ENCODE measurements at regions not wholly inside any gene's neighbourhood (a gene's known extent, or its start where the extent isn't known, plus 50 kb on each side); places are given as distances from the start of the nearest gene placed in this dataset.
"Not testable (repeated sequence)": the region's sequence is repeated elsewhere in the genome, so short reads cannot be mapped to it uniquely, and the experiment has no call there.

DNA sequence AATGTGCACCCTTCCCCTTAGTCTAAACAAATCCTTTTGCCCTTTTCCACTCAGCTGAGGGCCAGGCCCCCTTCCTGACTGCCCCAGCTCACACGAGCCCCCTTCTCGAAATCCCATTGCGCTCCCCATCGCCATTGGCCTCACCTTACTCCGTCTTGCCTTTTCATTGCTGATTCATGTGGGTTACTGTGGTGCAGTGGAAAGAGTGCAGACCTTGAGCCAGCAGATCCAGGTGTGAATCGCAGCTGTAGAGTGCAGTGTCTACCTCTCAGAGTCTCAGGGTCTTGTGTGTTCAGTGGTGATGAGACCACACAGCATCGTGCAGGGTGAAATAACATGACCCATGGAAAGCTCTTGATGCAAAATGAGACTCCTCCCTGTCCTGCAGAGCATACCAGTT lies 132.4 kb upstream of the APCDD1 start:
- no peak for DNase-seq (ENCODE audit: low read depth in 3 of 3, low spot score in 2 of 3)

DNA sequence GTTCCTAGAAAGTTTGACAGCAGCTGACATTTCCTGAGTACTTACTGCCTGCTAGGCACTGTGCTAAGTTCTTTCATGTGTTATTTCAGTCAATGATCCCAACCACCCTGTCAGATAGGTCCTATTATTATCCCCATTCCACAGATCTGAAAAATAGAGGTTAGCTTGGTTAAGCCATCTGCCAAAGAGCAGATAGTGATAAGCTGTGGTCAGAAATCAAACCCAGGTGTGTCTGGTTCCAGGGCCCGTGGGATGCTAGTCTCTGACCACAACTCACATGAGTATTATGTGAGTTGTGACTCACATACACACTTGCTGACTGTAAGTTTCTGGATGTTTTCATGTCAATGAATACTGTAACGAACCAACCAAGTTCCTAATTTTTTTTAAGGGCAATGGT lies 132.0 kb upstream of the APCDD1 start:
- DNase-seq (ENCODE audit: low read depth in 3 of 3, low spot score in 2 of 3) = no peak

DNA sequence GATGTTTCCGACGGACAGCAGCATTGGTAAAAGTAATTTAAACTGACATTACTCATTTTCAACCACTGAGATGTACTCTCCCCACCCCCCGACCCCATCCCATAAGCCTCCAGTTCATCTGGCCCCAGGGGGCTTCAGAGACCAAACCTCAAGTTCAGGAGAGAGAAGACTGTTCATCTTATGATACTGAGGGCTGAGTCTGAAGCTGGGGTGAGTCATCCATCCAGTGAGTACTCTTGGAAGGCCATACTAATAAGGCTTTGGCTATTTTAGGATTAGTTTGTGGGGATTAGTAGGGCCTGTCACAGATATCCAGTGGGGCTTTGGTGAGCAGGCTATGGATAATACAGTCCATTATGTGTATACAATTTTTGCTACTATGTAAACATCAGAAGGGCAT lies 125.3 kb upstream of the APCDD1 start:
- DNase-seq (ENCODE audit: low read depth in 3 of 3, low spot score in 2 of 3) = no peak

DNA sequence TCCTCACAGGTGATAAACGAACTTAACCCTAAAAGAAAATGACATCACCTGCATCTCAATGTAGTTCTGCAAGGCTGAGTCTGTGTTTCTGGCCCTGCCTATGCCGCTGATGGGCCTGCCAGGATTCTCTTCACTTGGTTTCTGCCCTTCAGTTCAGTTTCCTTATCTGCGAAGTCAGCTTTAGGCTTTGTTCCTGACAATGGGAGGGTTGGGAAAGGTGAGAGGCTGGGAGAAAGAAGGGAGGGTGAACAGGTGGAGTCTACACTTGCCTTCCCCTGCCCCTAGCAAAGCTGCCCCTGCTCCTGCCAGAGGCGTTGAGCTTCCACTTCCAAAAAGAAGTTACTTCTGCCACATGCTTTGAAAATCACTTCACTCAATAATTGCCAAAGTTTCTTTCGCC lies 124.0 kb upstream of the APCDD1 start:
- no peak for DNase-seq (ENCODE audit: low read depth in 3 of 3, low spot score in 2 of 3)

DNA sequence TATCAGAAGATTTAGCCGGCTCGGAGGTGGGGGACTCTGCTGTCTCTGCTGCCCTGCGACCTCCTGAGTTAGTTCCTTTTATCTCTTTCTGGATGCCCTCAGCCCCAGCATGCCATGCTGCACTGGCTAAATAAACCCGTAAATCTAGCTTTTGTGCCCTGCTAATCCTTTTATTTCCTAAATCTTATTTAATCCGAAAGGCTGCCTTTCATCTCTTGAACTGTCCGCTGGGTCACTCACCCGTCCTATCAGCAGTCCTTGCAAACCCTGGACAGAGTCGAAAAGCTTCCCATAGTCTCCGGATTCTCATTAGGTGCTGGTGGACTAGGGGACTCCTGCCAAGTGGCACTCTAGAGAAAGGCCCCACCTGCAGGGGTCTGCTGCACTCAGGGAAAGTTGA lies 122.0 kb upstream of the APCDD1 start:
- DNase-seq (ENCODE audit: low read depth in 3 of 3, low spot score in 2 of 3) = no peak

DNA sequence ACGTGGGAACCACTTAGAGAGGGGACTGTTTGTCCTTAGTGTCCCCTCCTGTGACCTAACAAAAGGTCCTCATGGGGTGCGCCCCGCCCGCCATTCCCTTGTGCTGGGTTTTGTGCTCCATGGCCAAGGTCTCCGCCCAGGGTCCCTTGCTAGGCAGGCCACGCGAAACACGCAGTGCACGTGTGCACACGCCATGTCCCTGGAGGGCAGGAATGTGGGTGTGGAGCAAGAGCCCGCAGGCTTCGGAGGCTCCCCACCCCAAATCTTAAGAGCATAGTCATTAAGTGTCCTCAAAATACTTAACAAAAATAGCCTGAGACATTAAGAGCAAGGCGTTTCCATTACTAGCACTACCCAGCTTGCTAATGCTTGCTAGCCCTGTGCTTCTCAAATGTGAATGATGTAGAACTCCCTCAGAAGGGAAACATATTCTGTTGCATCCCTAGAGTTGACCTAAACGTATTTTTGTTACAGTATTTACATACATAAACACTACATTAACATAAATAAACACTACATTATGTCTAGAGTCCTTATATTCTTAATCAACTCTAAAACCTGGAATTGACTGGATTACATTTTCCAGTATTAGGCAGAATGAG lies 117.6 kb upstream of the APCDD1 start:
- no peak for DNase-seq (ENCODE audit: low read depth in 3 of 3, low spot score in 2 of 3)

DNA sequence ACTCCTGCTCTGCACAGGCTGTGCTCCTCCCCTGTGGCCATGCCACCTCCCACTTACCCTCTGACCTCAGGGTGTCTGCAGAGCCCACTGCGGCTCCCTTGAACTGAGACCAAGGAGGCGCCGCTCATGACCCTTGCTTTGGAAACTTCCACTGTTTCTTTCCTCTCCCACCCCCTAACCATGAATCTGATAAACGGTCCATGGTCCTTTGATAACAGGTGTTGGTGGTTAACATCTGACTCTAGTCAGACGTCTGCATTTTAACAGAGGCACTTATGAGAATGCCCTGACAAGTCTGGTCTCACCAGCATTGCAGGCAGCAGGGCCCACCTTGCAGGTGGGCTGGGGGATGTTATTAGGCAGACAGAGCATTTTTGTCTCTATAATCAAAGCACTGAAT lies 113.6 kb upstream of the APCDD1 start:
- DNase-seq (ENCODE audit: low read depth in 3 of 3, low spot score in 2 of 3) = no peak

DNA sequence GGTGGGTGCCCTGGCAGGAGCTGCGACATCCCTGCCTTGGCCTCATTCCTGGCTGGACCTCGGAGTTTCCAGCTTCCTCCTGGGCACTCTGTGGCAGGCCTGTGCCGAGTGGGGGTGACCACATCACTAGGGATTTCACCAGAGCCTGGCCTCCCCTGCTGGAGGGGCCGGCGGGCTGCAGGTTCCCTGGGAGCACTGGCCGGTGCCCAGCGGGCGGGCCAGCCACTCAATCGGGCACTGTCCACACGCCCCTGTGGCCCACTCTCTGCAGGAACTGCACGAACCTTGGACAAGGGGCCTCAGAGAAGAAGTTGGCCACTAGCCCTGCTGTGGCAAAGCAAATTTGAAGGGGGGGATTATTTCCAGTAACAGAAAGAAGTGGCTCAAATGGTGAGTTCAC lies 110.7 kb upstream of the APCDD1 start:
- DNase-seq (ENCODE audit: low read depth in 3 of 3, low spot score in 2 of 3) = no peak

DNA sequence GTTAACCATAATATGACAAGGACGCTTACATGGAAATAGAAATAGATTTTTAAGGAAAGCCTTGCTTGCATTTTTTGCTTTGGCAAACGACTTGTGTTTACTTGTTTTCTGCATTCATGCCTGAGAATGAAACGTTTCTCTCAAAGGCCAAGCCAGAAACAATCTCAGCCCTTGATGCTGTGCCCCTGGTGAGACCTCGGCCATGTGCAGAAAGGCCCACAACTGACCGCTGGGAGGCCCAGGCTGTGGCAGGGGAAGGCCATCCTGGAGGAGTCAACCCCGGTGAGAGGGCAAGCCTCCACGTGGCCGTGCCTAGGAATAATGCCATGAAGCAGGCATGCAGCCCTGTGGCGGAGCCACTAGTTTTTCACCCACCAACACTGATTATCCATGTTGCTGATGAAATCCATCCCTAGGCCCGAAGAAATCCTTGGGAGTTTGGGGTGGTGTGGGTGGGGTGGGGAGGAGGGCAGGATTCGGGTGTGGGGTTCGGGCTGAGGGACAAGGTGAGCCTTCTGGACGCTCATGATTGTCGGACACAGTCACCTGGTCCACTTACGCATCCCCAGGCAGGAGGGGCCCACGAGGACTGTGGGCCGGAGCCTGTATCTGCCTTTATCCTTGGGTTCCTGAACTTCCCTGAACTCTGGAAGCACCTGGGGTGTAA lies 107.6 kb upstream of the APCDD1 start:
- no peak for DNase-seq (ENCODE audit: low read depth in 3 of 3, low spot score in 2 of 3)

DNA sequence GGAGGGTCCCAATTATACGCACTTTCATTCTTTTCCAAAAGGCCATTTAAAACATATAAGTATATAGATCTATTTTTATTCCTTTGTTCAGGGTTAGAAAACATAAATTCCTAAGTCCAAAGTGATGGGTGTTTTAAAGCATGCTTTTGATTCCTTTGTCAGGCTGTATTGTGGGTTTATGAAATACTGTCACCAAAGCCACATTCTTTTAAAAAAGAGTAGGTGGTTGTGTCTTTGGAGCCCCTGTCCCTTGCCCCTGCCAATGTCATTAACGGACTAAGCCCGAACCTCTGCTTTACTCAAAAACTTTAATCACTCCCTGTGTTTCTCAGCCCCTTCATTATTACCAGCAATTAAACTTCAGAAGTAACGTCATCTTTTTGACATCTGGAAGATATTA lies 104.9 kb upstream of the APCDD1 start:
- no peak for DNase-seq (ENCODE audit: low read depth in 3 of 3, low spot score in 2 of 3)

DNA sequence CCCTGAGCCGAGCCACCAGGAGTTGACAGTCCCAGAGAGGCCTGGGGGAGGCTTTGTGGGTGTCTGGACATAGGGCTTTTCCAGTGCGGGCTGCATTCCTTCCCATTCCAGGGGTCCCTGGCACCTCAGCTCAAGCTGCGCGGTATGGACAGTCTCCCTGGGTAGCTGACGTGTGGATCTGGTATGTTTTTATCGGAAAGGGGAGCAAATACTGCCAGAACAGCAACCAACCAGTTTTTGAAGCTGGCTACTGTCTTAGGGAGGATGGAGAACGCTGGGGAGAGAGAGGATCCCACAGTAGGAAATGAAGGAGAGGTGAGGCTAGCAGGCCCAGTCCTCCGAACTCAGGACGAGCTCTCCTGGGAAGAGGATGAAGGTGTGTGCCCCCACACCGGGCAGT lies 103.8 kb upstream of the APCDD1 start:
- DNase-seq (ENCODE audit: low read depth in 3 of 3, low spot score in 2 of 3) = no peak

DNA sequence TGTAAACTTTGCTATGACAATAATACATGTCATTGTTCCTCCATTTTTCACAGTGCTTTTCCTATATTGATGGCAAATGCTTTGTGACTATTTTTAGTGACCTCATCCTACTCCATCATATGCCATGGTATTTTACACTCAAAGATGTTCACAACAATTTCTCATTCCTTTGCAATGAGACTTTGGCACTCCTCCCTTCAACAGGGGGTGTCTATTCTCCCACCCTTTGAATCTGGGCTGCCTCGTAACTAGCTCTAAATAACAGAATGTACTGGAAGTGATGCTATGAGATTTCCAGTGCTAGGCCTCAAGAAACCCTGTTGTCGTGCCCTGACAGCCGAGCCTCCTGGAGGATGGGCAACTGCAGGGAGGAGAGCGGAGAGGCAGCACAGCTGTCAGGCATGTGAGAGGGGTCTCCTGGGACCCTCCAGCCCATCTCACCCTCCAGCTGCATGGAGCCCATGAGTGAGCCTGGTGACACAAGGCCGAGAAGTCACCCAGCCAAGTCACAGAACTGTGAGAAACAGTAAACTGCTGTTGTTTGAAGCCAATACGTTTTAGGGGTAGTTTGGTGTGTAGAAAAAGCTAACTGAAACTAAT lies 103.1 kb upstream of the APCDD1 start:
- no peak for DNase-seq (ENCODE audit: low read depth in 3 of 3, low spot score in 2 of 3)

DNA sequence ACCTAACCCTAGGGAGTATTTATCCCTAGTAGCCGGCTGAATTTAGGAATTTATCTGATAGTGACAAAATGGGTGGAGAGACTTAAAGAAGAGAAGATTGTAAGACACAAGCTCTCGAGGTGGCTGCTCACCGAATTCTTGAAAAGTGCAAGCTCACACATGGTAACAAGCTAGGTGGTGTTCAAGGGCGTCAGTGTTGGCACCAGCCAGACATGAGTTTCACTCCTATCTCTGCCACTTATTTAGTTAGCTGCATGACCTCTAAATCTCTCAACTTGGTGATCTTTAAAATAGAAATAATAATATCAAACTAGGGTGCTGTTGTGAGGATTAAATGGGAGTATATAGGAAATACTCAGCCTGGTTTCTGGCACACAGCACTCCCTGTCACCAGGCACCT lies 102.6 kb upstream of the APCDD1 start:
- no peak for DNase-seq (ENCODE audit: low read depth in 3 of 3, low spot score in 2 of 3)

DNA sequence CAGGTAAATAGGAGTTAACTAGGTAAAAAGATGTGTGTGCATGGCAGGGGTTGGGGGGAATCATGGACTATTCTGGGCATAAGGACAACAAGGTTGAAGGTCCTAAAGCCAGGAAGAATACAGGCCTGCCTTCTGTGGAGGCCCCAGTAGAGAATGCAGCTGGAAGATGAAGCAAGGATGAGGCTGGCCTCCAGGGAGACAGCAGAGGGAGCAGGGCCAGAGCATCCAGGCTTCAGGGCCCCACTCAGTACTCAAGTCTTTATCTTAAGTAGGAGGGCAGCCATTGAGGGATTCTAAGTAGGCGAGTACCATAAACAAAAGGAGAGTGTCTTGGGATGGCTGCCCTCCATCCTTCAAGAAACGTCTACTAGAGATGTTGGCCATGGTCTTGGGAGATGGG lies 101.8 kb upstream of the APCDD1 start:
- no peak for DNase-seq (ENCODE audit: low read depth in 3 of 3, low spot score in 2 of 3)

DNA sequence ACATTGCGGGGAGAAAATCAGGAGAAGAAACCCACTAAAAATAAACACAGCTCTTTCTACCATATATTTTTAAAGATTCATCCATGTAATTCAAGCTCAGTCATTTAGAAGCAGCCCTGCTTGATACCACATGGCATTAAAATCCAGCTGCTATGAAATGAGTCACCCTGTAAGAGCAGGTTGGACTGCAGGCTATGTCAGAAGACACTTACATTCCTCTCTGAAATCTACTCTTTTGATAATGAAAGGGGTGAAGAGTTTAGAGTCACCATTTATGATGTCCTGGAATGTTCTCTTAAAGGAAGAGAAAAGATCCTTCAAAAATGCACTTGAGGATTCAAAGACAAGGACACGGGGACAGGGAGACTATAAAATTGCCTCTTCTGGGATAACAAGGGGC lies 100.6 kb upstream of the APCDD1 start:
- no peak for DNase-seq (ENCODE audit: low read depth in 3 of 3, low spot score in 2 of 3)

DNA sequence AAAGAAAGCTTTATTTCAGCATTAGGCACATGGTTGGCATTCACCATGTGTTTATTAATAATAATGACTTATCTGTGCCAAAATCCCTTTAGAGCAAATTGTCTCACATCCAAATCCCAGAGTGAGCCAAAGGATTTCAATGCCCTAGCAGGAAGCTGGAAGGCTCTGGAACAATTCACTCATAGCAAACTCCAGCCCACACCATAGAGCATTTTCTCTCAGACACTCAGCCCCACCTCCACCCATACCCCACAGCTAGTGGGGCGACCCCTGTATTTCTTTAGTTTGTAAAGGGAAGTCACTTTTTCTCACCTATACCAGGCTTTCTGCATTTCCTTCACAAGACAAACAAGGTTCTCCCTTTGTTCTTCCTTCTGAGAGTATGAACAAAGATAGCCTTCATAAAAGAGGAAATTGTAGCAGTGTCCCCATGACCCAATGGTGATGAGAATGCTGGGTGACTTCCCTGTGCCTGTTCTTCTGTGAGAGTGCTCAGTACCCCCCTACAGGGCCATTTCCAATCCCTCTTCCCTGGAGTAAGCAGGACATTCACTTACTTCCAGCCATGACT lies 100.1 kb upstream of the APCDD1 start:
- no peak for DNase-seq (ENCODE audit: low read depth in 3 of 3, low spot score in 2 of 3)

DNA sequence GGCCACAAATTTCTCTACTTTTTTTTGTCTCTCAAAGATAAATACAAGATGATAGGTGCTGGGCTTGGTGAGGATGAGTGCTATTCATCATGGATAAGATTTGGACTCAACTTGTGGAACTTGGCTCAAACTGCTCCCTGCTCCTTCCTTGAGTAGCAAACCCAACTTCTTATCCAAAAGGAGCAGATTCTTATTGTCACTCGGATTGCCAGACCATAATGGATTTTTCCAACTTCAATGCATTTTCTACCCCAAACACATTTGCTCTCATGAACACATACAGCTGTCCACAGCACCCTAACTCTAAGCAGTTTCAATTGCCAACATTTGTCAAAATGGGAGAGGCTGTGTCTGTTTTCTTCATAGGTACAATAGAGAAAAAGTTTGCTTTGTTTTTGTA lies 99.5 kb upstream of the APCDD1 start:
- DNase-seq (ENCODE audit: low read depth in 3 of 3, low spot score in 2 of 3) = no peak

DNA sequence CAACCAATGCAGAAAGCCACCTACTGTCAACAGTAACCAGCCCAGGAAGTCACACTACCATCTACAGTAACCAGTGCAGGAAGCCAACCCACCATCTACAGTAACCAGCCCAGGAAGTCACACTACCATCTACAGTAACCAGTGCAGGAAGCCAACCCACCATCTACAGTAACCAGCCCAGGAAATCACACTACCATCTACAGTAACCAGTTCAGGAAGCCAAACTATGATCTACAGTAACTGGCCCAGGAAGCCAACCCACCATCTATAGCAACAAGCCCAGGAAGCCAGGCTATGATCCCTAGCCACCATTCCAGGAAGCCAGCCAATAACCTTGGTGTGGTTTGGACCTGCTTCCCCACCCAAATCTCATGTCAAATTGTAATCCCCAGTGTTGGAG lies 97.4 kb upstream of the APCDD1 start:
- not testable (repeated sequence) for DNase-seq (ENCODE audit: low read depth in 3 of 3, low spot score in 2 of 3)

DNA sequence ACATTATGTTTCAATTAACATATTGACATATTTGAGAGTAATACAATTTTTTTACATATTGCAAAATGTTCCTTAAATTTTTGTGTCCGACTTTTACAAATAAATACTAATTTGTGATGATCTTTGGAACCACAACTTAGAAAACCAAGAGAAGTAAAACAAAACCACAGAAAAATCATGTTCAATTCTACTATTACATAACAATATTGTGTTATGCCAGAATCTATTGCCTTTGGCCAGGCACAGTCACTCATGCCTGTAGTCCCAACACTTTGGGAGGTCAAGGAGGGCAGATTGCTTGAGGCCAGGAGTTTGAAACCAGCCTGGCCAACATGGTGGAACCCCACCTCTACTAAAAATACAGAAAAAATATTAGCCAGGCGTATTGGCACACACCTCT lies 92.8 kb upstream of the APCDD1 start:
- no peak for DNase-seq (ENCODE audit: low read depth in 3 of 3, low spot score in 2 of 3)

DNA sequence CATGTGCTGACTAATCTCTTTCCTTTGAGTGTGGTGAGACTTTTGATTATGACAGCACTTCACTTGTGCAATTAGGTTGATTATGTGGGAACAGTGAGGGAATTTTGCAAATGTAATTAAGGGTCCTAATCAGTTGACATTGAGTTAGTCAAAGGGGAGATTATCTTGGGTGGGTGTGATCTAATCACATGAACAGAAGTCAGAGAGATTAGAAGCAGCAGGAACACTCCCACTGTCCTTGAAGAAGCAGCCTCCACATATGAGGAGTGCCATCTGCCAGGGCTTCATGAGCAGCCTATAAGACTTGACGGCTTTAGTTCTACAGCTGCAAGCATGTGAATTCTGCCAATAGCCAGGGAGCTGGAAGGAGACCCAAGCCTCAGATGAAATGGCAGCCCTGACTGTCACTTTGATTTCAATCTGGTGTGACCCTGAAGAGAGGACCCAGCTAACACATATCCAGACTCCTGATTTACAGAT lies 89.4 kb upstream of the APCDD1 start:
- DNase-seq (ENCODE audit: low read depth in 3 of 3, low spot score in 2 of 3) = no peak

DNA sequence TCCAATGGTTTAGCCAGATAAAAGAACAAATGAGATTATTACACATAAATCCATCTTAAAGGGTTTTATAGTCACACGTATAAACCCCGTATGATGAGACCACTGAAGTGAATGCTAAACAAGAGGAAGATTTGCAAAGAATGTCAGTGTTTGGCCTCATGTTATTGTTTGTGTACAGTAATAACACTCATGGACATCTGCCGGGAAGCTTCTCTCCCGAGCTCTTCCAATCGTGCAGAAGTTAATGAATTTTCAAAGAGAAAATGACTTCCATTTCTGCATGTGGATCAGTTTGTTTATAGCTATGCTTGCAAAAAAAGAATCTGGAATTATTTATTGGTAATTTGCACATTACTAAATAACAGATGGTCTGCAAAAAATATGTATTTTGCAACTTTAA lies 88.5 kb upstream of the APCDD1 start:
- no peak for DNase-seq (ENCODE audit: low read depth in 3 of 3, low spot score in 2 of 3)

DNA sequence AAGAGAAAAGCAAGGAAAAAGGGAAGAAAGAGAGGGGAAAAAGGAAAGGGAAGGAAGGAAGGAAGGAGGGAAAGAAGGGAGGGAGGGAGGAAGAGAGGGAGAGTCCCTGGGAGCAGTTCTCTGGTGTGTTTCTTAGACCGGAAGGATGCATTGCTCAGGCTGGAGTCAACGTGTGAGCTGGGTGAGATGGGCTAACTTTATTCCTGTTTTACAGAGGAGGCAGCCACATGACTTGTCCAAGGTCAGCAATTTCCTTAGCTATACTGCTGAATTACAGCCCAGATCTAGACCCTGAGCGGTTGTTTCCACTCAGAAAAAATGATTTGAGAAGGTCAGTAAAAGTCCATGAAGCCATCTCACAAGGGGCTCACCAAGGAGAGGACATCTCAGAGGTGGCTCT lies 86.6 kb upstream of the APCDD1 start:
- no peak for DNase-seq (ENCODE audit: low read depth in 3 of 3, low spot score in 2 of 3)

Data from right renal cortex interstitium (tissue), 3 donors.